ENCODE measurements at regions not wholly inside any gene's neighbourhood (a gene's known extent, or its start where the extent isn't known, plus 50 kb on each side); places are given as distances from the start of the nearest gene placed in this dataset.
"Not testable (repeated sequence)": the region's sequence is repeated elsewhere in the genome, so short reads cannot be mapped to it uniquely, and the experiment has no call there.

DNA sequence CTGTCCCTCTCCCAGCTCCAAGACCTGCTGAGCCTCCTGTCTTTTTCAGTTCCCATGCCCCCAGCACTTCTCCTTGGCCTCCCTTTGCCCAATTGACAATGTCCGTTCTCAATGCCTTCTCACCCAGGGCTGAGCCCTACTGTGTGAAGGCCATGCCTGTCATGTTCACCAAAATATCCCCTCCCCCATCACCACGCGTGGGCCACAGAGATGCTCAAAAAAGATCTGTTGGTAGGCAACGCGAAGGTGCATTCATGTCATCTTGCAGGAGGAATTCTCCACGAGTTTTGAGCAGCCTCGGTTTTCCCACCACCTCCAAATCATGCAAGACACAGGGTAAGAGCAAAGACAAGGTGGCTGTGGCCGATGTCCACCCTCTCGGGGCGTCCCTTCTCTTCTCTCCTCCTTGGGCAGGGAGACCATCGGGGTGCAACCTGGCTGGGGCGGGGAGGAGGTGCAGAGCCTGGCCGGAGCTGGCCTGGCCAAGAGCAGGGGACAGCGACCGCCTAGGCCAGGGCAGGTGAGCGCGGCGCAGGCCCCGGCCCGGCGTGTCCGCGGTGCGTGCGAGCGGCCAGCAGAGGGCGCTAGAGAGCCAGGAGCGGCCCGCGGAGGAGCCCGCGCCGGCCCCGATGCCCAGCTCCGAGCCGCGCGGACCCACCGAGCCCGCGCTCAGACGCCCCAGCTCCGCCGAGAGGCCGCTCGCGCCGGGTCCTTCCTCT is 56.3 kb upstream of the KRTAP5-11 start:
- peak; percentile 93 for TF ChIP-seq CTCF (IDR thresholded peaks at IDR 0.05; ENCODE audit: borderline replicate concordance, control extremely low read depth, extremely low read depth, insufficient read depth, missing control alignments)
- peak; percentile 78 for DNase-seq (ENCODE audit: low spot score)
- in situ Hi-C loops (cut with MboI; ENCODE audit: low sequenced_read_pairs, unreplicated experiment): not testable (repeated sequence)

GRCh38 chr11:71639520-71639849 is 56.8 kb upstream of the KRTAP5-11 start:
- in situ Hi-C loops (cut with MboI; ENCODE audit: low sequenced_read_pairs, unreplicated experiment): not testable (repeated sequence)
- DNase-seq (ENCODE audit: low spot score): peak; percentile 12

DNA sequence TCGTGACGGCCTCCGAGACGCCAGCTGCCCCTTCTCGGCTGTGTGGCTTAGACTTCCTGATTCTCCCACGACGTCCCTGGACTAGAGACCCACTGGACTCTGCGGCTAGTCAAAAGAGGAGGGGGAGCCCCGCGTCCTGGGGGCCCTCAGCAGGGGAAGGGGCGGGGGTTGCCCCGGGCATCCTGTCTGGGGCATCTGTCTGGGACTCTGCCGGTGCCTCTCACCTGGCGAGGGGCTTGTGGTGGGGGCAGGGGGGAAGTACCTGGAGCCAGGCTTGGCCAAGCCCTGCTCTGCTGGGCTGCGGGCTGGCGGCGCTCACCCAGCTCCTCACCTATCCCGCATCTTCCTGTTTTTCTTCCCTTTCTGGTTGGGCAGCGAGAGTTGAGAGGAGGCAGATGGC is 57.2 kb upstream of the KRTAP5-11 start:
- DNase-seq (ENCODE audit: low spot score); in situ Hi-C loops (cut with MboI; ENCODE audit: low sequenced_read_pairs, unreplicated experiment): not testable (repeated sequence)

- in situ Hi-C loops (cut with MboI; ENCODE audit: low sequenced_read_pairs, unreplicated experiment); DNase-seq (ENCODE audit: low spot score): not testable (repeated sequence)
Observed at GRCh38 chr11:71647078-71647477, 64.4 kb upstream of the KRTAP5-11 start.

DNA sequence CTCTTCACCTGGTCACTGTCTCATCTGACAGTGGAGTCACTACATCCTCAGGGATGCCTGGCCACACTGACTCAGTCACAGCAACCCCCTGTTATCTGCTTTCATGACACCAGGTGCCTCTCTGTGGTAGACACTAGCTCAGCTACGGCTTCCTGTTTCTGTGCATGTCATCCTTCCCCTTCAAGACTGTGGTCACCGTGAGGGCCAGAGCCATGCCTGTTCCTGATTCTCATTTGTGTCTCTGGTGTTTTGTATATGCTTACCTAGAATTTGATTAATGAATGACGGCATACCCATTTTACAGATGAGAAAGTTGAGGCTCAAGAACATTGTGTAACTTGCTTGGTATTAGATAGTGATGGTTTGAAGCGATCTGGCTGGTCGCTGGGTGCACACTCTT is 70.3 kb upstream of the KRTAP5-11 start:
- in situ Hi-C loops (cut with MboI; ENCODE audit: low sequenced_read_pairs, unreplicated experiment); DNase-seq (ENCODE audit: low spot score): not testable (repeated sequence)

DNA sequence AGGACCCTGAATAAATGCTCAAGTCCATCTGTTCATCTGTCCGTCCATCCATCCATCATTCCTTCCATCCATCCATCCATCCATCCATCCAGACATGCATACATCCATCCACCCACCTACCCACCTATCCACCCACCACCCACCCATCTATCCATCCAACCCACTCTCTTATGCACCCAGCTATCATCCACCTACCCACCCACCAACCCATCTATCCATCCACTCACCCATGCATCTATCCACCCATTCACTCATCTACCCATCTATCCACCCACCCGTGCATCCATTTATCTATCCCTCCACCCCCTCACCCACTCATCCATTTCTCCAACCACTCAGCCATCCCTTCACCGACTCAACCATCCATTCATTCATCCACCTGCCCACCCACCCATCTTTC is 71.7 kb upstream of the KRTAP5-11 start:
- DNase-seq (ENCODE audit: low spot score); in situ Hi-C loops (cut with MboI; ENCODE audit: low sequenced_read_pairs, unreplicated experiment): not testable (repeated sequence)

DNA sequence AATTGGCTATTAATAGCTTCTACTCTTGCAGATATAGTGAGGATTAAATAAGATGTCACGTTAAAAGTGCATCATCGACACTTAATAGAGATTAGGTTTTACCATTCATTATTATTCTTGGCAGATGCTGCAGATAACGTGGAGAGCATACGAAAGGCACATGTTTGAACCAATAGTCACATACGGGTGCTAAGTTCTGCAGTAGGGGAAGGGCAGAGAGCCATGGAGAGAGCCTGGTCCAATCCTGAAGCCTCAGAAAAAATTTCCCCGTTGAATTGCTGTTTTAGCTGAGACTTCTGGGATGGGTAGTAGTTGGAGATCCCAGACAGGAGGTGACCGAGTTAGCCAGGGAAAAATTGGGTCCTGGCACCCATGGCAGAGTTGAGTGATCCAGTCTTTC is 72.4 kb upstream of the KRTAP5-11 start:
- in situ Hi-C loops (cut with MboI; ENCODE audit: low sequenced_read_pairs, unreplicated experiment); DNase-seq (ENCODE audit: low spot score): not testable (repeated sequence)

GRCh38 chr11:71656513-71656912 is 73.8 kb upstream of the KRTAP5-11 start:
- DNase-seq (ENCODE audit: low spot score); in situ Hi-C loops (cut with MboI; ENCODE audit: low sequenced_read_pairs, unreplicated experiment): not testable (repeated sequence)

DNA sequence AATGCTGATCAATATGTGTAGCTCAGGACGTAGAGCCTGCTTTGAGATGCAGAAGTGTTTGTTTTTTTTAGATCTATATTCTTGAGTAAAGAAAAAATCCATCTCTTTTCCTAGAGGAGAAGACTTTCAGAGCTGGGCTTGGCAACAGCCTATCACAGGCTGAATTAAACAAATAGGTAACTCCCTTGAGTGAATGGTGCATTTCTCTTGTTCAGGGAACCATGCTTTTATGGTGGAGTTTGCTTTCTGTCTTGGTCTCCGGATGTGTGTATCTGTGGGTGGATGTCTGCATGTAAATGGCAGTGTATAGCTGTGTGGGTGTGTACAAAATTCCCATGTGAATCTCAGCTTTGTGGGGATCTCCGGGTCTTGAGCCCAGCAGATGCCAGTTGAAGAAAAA is 82.3 kb upstream of the KRTAP5-11 start:
- DNase-seq (ENCODE audit: low spot score); in situ Hi-C loops (cut with MboI; ENCODE audit: low sequenced_read_pairs, unreplicated experiment): not testable (repeated sequence)

- in situ Hi-C loops (cut with MboI; ENCODE audit: low sequenced_read_pairs, unreplicated experiment); DNase-seq (ENCODE audit: low spot score): not testable (repeated sequence)
Observed at GRCh38 chr11:71698110-71698509, 115.4 kb upstream of the KRTAP5-11 start.

- DNase-seq (ENCODE audit: low spot score); in situ Hi-C loops (cut with MboI; ENCODE audit: low sequenced_read_pairs, unreplicated experiment): not testable (repeated sequence)
Observed at GRCh38 chr11:71698961-71699360, 116.3 kb upstream of the KRTAP5-11 start.

GRCh38 chr11:71701435-71702291 is 119.0 kb upstream of the KRTAP5-11 start:
- in situ Hi-C loops (cut with MboI; ENCODE audit: low sequenced_read_pairs, unreplicated experiment); DNase-seq (ENCODE audit: low spot score): not testable (repeated sequence)

DNA sequence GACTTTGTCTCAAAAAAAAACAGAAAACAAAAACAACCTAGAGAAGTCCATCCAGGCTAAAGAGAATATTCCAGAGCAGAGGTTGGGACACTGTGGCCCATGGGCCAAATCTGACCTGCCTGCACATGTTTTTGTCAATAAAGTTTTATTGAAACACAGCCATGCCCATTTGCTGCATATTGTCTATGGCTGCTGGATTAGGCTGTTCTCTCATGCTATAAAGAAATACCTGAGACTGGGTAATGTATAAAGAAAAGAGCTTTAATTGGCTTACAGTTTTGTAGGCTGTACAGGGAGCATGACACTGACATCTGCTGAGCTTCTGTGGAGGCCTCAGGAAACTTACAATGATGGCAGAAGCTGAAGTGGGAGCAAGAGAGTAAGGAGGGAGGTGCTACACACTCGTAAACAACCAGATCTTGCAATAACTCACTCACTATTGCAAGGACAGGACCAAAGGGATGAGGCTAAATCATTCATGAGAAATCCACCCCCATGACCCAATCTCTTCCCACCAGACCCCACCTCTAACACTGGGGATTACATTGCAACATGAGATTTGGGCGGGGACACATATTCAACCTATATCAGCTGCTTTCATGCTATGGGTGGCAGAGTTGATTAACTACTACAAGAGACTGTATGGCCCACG is 122.5 kb upstream of the KRTAP5-11 start:
- in situ Hi-C loops (cut with MboI; ENCODE audit: low sequenced_read_pairs, unreplicated experiment): not testable (repeated sequence)

GRCh38 chr11:71705738-71706432 is 123.2 kb upstream of the KRTAP5-11 start:
- in situ Hi-C loops (cut with MboI; ENCODE audit: low sequenced_read_pairs, unreplicated experiment); DNase-seq (ENCODE audit: low spot score): not testable (repeated sequence)

More for the DNA sequence above, 122.5 kb upstream of the KRTAP5-11 start:
- DNase-seq (ENCODE audit: low spot score): not testable (repeated sequence)

GRCh38 chr11:71707083-71707482 is 124.4 kb upstream of the KRTAP5-11 start:
- DNase-seq (ENCODE audit: low spot score); in situ Hi-C loops (cut with MboI; ENCODE audit: low sequenced_read_pairs, unreplicated experiment): not testable (repeated sequence)

- not testable (repeated sequence) for DNase-seq (ENCODE audit: low spot score)
Observed at GRCh38 chr11:71709541-71709940, 123.5 kb upstream of the DEFB108B start.

GRCh38 chr11:71710171-71710671 is 122.8 kb upstream of the DEFB108B start:
- DNase-seq (ENCODE audit: low spot score); in situ Hi-C loops (cut with MboI; ENCODE audit: low sequenced_read_pairs, unreplicated experiment): not testable (repeated sequence)

More at GRCh38 chr11:71709541-71709940, 123.5 kb upstream of the DEFB108B start:
- in situ Hi-C loops (cut with MboI; ENCODE audit: low sequenced_read_pairs, unreplicated experiment): not testable (repeated sequence)
